Hepatocyte (in vitro differentiated cells): ENCODE measurements at regions not wholly inside any gene's neighbourhood (a gene's known extent, or its start where the extent isn't known, plus 50 kb on each side); places are given as distances from the start of the nearest gene placed in this dataset.

Source experiments
- DNase-seq: peaks from one replicate; pipeline ENCODE4 v3.0.0-alpha.2; 2016; ENCODE audit warnings: low spot score
- H2AFZ ChIP-seq: fragments of 200-600 bp; sonication (generic); 2 replicates; pipeline ENCODE4 v1.6.0; 2016; ENCODE audit warnings: antibody characterized with exemption, mild to moderate bottlenecking
- H3K27ac ChIP-seq: fragments of 200-600 bp; sonication (generic); 2 replicates; pipeline ENCODE4 v1.5.1; 2016; ENCODE audit warnings: mild to moderate bottlenecking
- H3K27me3 ChIP-seq: fragments of 200-600 bp; sonication (generic); 2 replicates; pipeline ENCODE4 v1.6.1; 2016
- H3K36me3 ChIP-seq: fragments of 200-600 bp; sonication (generic); replicated peaks from 2 replicates; pipeline ENCODE4 v1.5.1; 2016; ENCODE audit warnings: low read depth; ENCODE audit not compliant: insufficient read depth
- H3K4me1 ChIP-seq: fragments of 200-600 bp; sonication (generic); 2 replicates; pipeline ENCODE4 v1.5.1; 2016; ENCODE audit warnings: mild to moderate bottlenecking, moderate library complexity; ENCODE audit not compliant: insufficient read depth
- H3K4me2 ChIP-seq: fragments of 200-600 bp; sonication (generic); 2 replicates; pipeline ENCODE4 v1.6.0; 2016
- H3K4me3 ChIP-seq: fragments of 200-600 bp; sonication (generic); 2 replicates; pipeline ENCODE4 v1.5.1; 2016; ENCODE audit warnings: mild to moderate bottlenecking
- H3K79me2 ChIP-seq: fragments of 200-600 bp; sonication (generic); 2 replicates; pipeline ENCODE4 v1.6.0; 2017; ENCODE audit warnings: mild to moderate bottlenecking
- H3K9me2 ChIP-seq: fragments of 200-600 bp; sonication (generic); replicated peaks from 2 replicates; pipeline ENCODE4 v1.6.0; 2017; ENCODE audit warnings: mild to moderate bottlenecking; ENCODE audit not compliant: insufficient read depth
- H3K9me3 ChIP-seq: fragments of 200-600 bp; sonication (generic); 2 replicates; pipeline ENCODE4 v1.5.1; 2016; ENCODE audit warnings: low read depth, mild to moderate bottlenecking
- H4K20me1 ChIP-seq: fragments of 200-600 bp; sonication (generic); 2 replicates; pipeline ENCODE4 v1.6.0; 2016; ENCODE audit warnings: mild to moderate bottlenecking; ENCODE audit not compliant: insufficient read depth, poor library complexity, severe bottlenecking
- EZH2 ChIP-seq: fragments of 200-600 bp; sonication (generic); IDR thresholded peaks from 2 replicates; pipeline ENCODE4 v1.6.1; 2016; ENCODE audit warnings: antibody characterized with exemption, mild to moderate bottlenecking, borderline replicate concordance
- EZH2phosphoT487 ChIP-seq: fragments of 200-600 bp; sonication (generic); IDR thresholded peaks from one replicate; pipeline ENCODE4 v1.6.1; 2018; ENCODE audit warnings: antibody characterized with exemption, mild to moderate bottlenecking, low read depth, moderate library complexity; ENCODE audit not compliant: unreplicated experiment, severe bottlenecking
- WGBS: methylation state at CpG from one replicate; pipeline ENCODE4 v1.1.6; 2016; ENCODE audit warnings: low lambda C conversion rate; ENCODE audit errors: missing lambda C conversion rate; 5-methylcytosine and 5-hydroxymethylcytosine counted together
- TF ChIP-seq, protein P1 (sequence below): fragments of 200-600 bp; sonication (generic); IDR thresholded peaks from 2 replicates; pipeline ENCODE4 v1.5.1; 2016; ENCODE audit warnings: antibody characterized with exemption, mild to moderate bottlenecking; ENCODE audit not compliant: poor library complexity

DNA sequence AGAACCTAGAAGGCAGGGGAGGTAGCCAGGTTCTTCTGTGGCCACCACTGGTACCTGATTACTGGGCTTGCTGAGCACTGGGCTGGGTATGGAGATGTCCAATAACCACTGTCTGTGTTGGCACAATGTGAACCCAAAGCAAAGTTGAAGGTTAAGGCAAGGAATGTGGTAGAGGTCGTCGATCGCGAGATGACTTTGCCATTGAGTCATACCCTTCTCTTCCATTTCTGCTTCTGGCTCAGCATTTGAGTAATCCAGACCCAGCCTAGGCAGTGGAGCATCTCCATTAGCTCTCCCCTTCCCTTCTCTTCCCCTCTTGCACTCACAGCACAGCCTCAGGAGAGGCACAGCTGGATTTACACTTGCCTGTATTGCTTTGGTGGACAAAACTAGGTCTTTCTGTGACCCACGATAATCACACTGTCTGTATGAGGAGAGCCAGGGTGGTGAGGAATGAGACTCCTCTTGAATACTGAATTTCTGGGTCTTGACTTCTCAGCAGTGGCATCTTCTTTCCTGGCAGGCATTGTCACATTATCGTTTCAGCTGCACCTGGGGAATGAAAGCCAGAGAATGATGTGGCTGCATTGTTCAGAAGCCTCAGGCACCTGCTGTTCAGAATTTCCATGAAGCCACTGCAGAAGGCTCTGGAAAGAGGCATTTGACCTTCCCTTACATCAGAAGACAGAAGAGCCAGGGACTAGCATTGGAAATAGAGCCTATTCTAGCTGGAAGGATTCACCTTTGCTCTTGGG, 272.6 kb downstream of the PDCD6IP start:
- 89% methylated on average over 6 of the region's 6 CpGs for WGBS

DNA sequence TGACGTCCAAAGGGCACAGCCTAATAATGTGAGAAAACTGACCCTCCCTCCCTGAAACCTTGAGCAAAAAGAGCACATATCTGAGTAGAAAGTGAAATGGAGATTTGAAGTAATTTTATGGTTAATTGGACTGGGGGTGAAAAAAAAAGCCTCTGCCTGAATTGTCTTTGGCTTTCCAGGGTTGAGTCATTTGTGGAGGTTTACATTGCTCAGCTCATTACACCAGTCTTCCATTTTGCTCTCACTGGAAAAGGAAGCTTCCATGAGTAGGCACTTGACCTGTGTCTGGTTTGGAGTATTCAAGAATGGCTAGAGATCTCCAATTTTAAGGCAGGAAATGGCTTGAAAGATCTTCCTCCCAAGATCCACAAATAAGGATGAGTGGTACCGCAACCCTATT, 273.9 kb downstream of the PDCD6IP start:
- Histone ChIP-seq H3K9me2 (no peaks in the 10 kb centered on the region), H3K4me2 (no peak overlapping the region), H3K9me3 (no peaks in the 10 kb centered on the region), H4K20me1 (no peaks in the 10 kb centered on the region), H3K4me3 (no peak overlapping the region), H3K79me2 (no peaks in the 10 kb centered on the region), H2AFZ (no peak overlapping the region), H3K36me3 (no peaks in the 10 kb centered on the region), H3K27me3 (no peaks in the 10 kb centered on the region), H3K4me1 (no peaks in the 10 kb centered on the region), H3K27ac (no peak overlapping the region)
- WGBS = 77% methylated on average over 2 of the region's 2 CpGs
- DNase-seq = no peak
- TF ChIP-seq EZH2 = no peak
- TF ChIP-seq, protein P1, sequence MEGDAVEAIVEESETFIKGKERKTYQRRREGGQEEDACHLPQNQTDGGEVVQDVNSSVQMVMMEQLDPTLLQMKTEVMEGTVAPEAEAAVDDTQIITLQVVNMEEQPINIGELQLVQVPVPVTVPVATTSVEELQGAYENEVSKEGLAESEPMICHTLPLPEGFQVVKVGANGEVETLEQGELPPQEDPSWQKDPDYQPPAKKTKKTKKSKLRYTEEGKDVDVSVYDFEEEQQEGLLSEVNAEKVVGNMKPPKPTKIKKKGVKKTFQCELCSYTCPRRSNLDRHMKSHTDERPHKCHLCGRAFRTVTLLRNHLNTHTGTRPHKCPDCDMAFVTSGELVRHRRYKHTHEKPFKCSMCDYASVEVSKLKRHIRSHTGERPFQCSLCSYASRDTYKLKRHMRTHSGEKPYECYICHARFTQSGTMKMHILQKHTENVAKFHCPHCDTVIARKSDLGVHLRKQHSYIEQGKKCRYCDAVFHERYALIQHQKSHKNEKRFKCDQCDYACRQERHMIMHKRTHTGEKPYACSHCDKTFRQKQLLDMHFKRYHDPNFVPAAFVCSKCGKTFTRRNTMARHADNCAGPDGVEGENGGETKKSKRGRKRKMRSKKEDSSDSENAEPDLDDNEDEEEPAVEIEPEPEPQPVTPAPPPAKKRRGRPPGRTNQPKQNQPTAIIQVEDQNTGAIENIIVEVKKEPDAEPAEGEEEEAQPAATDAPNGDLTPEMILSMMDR = no peak
- TF ChIP-seq EZH2phosphoT487 = no peak

More for the DNA sequence above, 272.6 kb downstream of the PDCD6IP start:
- Histone ChIP-seq H3K27ac (no peak overlapping the region), H3K9me2 (no peaks in the 10 kb centered on the region), H2AFZ (no peak overlapping the region), H3K36me3 (no peaks in the 10 kb centered on the region), H3K79me2 (no peaks in the 10 kb centered on the region), H3K4me1 (no peaks in the 10 kb centered on the region), H4K20me1 (no peaks in the 10 kb centered on the region), H3K4me3 (no peak overlapping the region), H3K9me3 (no peaks in the 10 kb centered on the region), H3K4me2 (no peak overlapping the region), H3K27me3 (no peaks in the 10 kb centered on the region)
- TF ChIP-seq EZH2 (no peak), EZH2phosphoT487 (no peak)
- TF ChIP-seq, protein P1 = no peak
- no peak for DNase-seq

DNA sequence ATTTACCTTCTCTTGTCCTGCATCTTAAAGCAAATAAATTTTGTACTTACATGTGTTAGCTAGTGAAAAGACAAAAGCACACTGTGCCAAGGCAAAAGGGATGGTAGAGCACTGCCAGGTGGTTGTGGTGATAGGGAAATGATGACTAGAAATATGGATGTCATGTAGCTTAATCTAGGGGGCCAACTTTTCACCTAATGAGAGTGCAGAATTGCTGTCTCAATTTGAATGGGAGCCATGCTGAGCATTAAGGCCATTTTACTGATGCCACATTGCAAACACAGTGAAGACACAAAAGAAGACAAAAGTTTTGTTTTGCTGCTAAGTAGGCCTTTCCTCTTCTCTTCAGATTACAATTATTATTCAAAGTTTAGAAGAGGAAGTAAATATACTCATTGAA, 274.7 kb downstream of the PDCD6IP start:
- no peak overlapping the region for H3K4me3 ChIP-seq
- H4K20me1 ChIP-seq = no peaks in the 10 kb centered on the region
- no peaks in the 10 kb centered on the region for H3K36me3 ChIP-seq
- no peak overlapping the region for H3K4me2 ChIP-seq
- H3K4me1 ChIP-seq = no peaks in the 10 kb centered on the region
- H3K9me3 ChIP-seq = no peaks in the 10 kb centered on the region
- TF ChIP-seq, protein P1 = no peak
- no peak for TF ChIP-seq EZH2phosphoT487
- TF ChIP-seq EZH2 = no peak
- no peak overlapping the region for H3K27ac ChIP-seq
- H3K27me3 ChIP-seq = no peaks in the 10 kb centered on the region
- no peaks in the 10 kb centered on the region for H3K79me2 ChIP-seq
- no peak overlapping the region for H2AFZ ChIP-seq
- DNase-seq = no peak
- no peaks in the 10 kb centered on the region for H3K9me2 ChIP-seq
